ENCODE measurements at regions not wholly inside any gene's neighbourhood (a gene's known extent, or its start where the extent isn't known, plus 50 kb on each side); places are given as distances from the start of the nearest gene placed in this dataset.

DNA sequence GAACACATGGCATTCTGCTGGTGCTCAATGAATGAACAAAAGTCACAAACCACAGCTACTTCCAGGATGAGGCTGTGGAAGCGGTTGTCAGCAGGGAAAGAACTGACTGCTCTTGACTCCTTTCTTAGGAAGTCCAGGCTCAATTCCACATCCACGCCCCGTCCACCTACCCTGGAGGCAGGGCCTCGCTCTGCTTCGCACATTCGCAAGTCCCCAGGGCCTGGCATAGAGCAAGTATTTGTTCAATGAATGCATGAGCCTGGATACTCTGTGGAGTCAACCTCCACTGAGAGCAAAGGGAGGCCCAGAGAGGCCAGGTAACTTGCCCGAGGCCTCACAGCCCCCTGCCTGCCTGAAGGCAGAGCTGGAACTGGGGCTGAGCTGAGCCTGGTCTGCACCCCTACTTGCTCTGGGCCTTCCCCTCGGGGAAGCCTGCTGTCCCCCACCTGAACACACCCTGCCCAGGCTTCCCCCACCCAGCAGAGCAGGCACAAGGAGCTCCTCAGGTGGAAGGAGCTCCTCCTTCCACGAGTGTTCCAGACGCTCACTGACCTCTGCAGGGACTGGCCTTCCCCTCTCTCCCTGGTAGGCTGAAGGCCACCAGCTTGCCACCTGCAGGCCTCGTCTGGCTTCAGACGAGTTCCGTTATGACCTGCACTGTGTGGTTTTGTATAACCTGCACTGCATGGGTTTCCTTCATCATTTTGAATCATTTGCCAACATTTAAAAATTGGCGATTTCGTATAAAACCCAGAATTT is 119.3 kb upstream of the PTPN1 start:
- no peak for DNase-seq (ENCODE audit: low read depth in 2 of 2)

DNA sequence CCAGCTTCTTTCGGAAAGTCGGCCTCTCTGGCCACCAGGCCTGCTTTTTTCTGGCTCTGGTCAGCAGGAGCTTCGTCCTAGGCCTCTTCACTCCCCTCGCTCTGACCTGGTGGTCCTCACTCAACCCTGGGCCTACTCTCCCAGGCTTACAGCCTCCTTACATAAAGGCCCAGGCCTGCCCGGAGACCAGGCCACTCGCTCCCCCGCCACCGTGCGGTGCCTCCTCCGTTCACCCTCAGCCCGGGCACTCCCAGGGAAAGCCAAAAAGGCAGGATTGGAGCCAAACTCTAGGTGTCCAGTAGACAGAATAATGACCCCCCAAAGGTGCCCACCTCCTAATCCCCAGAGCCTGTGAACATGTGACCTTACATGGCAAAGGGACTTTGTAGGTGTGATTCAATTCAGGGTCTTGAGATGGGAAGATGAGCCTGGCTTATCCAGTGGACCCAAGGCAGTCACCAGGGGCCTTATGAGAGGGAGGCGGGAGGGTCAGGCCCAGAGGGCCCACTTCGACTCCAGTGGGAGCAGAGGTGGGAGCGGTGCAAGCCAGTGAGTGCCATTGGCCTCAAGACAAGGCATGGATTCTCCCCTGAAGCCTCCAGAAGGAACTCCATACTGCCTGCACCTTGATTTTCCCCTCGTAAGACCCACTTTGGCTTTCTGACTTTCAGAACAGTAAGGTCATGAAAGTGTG is 118.6 kb upstream of the PTPN1 start:
- no peak for DNase-seq (ENCODE audit: low read depth in 2 of 2)

DNA sequence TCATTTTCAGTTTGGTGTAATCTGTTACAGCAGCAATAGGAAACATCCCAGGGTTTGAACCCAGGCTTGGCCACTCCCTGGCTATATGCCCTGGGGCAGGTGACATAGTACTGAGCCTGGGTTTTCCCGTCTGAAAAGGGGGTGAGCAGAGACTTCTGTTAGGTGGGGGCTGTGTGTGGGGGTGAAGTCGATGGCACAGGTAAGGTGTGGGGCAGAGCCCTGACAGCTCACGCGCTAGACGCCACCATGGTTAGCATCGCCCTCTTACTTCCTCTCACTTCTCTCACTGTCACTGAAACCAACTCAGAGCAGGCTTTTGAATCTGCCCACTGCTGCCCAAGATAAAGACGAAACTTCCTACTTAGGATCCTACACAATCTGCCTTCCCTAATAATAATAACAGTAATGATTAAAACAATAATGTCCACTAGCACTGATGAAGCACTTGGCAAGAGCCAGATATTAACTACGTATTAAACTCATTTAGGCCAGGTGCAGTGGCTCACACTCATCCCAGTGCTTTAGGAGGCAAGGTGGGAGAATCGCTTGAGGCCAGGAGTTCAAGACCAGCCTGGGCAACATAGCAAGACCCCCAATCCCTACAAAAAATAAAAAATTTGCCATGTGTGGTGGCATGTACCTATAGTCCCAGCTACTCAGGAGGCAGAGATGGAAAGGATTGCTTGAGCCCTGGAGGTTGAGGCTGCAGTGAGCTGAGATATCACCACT is 117.9 kb upstream of the PTPN1 start:
- DNase-seq (ENCODE audit: low read depth in 2 of 2) = no peak

DNA sequence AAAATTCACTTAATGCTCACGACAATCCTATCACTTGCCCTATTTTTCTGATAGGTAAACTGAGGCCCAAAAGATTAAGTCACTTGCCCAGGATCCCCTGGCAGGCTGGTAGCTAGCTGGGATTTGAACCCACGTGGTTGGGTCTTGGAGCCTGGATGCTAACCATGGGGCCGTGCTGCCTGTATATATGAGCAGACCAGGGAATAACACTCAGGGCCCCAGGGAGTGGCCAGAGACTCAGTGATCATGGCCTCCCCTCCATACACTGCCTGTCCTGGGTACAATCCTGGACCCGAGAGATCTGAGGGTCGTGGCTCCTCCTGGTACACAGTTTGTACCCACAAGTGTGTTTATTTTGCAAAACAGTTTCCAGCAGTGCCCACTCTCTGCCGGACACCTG is 116.9 kb upstream of the PTPN1 start:
- DNase-seq (ENCODE audit: low read depth in 2 of 2) = no peak

DNA sequence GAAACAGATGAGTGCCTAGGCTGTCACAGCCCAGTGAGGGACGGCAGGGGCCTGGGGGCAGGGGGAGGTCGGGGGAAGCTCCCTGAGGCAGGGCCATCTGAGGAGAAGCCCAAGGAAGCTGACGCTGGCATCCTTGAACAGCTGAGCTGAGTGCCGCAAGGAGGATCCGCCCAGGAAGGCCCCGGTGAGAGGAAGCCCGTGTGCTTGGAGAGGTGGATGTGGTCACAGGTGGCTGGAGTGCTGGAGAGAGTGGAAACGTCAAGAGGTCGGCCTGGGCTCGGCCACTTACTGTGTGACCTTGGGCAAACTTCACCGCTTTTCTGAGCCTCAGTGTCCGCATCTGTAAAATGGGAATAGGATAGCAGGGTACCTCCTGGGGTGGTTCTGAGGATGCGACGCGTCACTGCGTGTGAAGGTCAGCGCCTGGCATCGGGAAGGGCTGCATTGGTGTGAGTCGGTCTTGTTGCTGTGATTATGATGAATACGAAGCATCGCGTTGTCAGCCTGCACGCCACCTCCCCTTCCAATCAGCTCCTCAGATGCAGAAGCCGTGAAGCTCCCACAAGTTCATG is 116.1 kb upstream of the PTPN1 start:
- no peak for DNase-seq (ENCODE audit: low read depth in 2 of 2)

DNA sequence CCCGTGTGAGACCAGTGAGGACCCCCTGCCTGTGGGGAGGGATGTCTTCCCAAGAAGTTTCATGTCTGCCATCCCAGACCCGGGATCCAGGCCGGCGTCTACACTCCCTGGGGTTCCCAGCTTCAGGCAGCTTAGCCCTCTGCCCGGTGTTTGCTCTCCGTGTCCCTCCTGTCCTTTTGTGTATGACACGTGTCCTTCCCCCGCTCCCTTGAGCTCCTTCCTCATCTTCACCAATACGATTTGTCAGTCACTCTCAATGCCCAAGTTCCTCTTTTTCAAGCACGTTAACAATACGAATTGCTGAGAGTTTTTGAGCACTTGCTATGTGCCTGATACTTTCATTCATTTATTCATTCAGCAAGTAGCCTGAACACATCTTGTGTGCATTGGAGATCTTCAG is 115.6 kb upstream of the PTPN1 start:
- no peak for DNase-seq (ENCODE audit: low read depth in 2 of 2)

DNA sequence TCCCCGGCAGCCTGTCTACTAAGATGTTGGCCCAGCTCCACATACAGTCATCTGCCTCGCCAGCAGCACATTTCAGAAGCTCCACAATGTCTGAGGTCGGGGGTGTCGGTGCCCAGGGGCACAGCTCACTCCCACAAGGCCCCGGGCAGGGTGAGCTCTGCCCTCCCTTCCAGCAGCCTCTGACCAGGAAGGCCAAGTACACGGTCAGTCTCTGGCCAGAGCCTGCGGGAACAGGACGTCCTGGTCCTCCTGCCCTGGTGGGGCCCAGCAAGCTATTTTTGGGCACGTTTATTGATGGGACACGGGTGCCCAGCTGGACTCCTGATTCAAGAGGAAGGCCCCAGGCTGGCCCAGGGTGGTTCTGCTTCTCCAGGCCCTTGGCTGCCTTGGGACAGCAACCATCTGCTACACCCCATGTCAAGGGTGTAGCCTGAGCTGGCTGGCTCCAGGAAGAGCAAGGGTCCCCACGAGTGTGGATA is 114.9 kb upstream of the PTPN1 start:
- no peak for DNase-seq (ENCODE audit: low read depth in 2 of 2)

DNA sequence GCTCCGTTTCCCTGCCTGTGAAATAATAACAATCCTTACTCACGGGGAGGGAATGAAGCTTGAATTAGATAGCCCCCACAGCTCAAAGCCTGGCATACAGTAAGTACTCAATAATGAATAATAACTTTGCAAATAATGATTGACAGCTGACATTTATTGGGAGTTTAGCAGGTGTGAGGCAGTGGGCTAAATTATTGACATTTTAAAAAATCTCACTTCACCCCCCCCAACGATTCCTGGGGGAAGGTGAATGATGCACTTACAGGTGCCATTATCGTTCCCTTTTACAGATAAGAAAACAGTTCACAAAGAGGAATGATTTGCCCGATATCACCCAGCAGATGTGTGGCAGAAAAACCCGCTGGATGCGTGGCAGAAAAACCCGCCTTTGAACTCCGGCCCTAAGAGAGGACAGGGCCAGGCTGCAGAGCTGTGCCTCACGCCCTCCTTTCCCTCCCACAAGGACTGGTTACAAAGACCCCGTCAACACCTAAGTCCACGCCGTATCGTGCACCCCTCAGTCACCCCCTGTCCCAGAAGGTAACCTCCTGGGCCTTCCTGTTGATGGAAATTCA is 114.2 kb upstream of the PTPN1 start:
- DNase-seq (ENCODE audit: low read depth in 2 of 2) = no peak

DNA sequence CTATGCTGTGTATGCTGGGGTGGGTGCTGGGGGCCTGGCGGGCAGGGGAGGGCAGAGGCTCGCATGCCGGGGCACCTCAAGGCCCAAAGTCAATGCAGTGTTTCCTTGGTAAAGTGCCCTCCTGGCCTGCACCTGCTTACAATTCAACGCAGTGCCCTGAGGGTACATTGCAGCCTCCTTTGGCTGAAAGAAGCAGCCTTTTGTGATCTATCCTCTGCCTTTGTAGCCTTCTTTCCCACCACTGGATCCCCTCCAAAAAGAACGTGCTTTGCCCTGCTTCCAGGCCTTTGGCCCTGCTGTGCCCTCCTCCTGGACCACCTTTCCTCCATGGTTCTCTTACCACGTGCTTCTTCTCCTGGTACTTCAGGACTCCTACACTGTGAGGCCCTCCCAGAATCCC is 113.6 kb upstream of the PTPN1 start:
- DNase-seq (ENCODE audit: low read depth in 2 of 2) = no peak

DNA sequence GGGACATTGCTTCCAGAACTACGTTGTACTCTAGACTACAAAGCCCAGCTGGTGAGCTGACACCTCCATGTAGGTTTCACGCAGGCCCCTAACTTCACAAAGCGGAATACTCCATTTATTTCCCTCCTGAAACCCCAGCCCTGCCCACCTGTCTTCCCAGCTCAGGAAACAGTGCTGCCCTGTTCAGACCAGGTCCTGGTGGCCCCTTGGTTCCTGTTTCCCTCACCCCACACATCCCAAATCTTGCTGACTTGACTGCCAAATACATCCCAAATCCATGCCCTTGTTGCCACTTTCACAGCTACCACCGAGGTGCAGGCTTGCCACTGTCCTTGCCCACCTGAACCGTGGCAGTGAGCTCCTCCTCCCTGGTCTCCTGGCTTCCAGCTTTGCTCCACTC is 113.1 kb upstream of the PTPN1 start:
- DNase-seq (ENCODE audit: low read depth in 2 of 2) = no peak

DNA sequence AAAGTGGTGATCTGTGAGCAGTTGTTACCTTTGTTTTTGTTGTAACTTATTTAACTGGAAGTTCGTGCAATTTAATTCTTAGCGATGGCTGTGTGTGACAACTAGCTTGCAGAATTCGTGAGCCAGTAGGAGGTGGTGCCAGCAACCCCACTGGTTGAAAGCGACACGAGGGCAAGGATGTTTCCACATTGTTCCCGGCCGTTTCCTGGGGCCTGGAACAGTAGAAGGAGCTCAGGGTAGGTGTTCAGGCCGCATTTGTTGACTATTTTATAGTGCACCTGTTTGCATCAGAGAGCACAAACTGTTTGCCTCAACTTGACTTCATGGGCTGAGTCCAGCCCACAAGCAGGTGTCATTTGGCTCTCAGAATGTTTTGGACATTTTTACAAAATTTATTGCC is 112.1 kb upstream of the PTPN1 start:
- DNase-seq (ENCODE audit: low read depth in 2 of 2) = no peak

DNA sequence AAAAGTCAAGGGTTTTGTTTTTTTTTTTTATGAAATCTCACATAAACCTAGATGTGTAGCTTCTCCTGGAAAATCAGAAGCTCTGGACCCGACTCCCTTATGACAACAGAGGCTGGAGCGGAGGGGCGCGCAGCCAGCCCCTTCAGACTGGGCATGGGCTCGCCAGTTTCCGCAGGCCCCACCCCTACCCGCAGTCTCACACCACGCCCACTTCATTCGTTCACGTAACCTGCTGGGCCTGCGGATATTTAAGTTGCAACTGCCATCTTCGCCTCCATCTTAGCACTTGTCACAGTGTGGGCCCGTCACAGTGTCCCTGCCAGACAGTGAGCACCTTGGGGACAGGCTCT is 111.7 kb upstream of the PTPN1 start:
- no peak for DNase-seq (ENCODE audit: low read depth in 2 of 2)

DNA sequence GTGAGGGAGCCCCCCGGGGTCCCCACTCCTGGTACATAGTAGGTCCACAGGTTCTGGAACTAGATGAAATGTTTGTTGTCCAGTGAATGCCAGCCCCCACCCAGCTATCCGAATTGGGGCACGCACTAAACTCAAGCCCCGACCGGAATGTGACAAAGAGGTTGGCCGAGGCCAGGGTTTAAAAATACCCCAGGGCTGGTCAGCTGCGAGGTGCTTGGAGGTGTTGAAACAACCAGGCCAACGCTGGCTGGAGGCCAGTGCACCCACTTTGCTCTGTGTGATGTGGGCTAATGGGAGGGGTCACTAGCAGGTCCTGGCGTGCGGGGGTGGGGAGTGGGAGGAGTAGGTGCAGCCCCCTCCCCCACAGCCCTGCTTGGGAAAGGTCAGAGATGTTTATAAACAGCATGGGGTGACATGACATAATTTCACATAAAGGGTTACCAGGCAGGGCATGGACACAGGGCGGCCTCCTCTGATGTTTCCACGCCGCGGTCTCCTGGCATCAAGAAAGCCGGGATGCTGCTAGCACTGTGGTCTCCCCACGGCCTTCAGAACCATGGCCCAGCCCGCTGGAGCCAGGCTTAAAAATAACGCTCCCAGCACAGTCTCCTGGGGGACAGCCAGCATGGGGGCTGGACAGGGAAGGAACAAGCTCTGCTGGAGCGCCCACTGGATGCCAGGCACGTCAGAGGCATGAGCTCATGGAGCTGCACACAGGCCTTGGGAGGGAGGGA is 111.2 kb upstream of the PTPN1 start:
- no peak for DNase-seq (ENCODE audit: low read depth in 2 of 2)

DNA sequence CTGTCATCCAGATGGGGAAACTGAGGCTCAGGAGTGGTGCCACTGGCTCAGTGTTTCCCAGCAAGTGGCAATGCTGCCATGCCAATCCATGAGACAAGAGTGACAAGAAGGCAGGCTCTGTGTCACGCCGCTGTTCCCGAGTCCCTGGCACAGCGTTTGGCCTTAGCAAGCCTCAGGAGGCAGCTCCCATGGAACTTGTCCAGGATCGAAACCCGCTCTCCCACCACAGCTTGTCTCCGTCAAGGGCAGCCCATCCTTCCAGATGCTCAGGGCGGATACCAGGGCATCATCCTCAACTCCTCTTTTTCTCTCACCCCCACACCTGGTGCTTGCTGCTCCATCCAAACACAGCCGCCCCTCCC is 110.6 kb upstream of the PTPN1 start:
- no peak for DNase-seq (ENCODE audit: low read depth in 2 of 2)

DNA sequence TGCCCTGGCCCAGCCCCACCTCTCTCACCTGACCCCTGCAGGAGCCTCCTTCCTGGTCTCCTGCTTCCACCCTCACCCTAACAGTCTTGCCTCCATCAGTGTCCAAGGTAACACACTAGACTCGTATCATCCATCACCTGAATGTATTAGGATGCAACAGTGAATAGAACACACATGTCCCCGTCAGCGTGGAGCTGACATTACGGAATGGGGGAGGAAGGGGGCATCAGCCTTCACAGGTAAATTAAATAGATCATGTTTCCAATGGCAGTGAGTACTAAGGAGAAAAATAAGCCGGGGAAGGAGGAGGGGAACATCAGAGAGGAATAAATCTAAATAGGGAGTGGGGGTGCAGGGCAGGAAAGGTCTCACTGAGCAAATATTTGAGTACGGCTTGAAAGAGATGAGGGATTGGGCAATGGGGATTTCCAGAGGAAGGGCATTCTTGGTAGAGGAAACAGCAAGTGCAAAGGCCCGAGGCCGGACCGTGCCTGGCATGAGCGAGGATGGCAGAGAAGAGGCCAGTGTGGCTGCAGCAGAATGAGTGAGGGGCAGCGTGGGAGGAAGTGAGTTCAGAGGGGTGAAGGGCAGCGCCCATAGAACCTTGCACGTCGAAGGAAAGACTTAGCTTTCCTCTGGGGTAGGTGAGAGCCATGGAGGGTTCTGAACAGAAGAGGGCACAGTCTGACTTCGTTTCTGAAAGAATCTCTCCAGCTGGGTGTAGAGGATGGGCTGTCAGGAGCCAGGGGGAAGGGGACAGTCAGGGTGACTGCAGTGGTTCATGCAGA is 110.1 kb upstream of the PTPN1 start:
- DNase-seq (ENCODE audit: low read depth in 2 of 2) = no peak

DNA sequence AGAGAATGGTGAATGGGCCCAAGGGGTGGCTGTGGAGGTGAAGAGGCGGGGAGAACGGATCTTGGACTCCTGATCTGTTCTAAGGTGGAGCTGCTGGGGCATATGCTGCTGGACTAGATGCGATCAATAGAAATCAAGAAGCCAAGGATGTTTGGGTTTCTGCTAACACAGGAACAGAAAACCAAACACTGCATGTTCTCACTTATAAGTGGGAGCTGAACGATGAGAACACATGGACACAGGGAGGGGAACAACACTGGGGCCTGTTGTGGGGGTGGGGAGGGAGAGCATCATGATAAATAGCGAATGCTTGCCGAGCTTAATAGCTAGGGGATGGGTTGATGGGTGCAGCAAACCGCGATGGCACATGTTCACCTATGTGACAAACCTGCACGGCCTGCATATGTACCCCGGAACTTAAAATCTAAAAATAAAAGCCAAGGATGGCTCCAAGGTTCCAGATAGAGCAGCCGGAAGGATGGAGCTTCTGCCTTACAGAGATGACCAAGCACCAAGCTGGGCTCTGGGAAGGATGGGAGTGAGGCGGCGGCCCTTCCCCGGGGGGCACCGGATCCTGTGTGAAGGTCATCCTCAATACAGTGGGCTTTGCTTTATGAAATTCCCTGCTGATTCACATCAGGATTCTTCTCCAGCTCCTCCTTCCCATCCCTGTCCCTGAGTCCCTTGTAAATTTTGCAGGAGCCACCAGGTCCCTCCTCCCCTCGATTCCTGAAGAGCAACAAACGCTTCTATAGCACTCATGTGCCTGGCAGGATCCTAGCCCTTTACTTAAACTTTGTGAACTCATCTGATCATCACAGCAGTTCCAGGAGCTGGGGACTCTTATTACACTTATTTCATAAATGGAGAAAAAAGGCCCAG is 109.2 kb upstream of the PTPN1 start:
- DNase-seq (ENCODE audit: low read depth in 2 of 2) = no peak

DNA sequence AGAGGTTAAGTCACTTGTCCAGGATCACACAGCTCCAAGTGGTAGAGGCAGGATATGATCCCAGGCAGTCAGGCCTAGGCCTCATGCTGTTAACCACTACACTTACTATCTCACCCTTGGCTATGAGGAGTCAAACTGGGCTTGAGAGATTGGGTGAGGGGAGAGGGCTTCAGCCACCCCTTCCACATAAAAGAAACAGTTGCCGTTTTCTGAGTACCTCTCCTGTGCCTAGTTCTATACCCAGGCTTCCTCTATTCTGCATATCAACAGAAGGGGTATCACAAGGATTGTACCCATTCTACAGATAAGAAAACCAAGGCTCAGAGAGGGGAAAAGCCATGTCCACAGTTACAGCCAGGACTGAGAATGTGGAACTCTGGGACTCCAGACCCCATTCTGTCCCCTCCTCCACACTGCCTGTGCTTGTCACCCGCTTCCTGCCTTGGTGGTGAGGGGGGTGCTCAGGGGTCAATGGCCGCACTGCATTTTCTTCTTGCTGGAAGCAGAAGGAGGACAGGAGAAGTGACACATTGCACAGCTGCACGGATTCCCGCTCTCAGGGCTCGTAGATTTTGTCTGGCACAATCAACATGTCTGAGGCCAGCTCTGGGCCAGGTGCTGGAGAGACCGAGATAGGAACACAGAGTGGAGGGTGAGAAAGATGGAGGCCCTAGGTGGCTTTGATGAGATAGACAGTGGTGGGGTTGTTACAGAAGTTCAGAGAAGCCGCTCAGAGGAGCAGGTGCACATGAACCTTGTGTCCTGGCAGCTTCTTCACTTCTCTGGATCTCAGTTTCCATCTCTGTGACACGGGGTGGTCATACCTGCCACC is 108.4 kb upstream of the PTPN1 start:
- DNase-seq (ENCODE audit: low read depth in 2 of 2) = no peak

DNA sequence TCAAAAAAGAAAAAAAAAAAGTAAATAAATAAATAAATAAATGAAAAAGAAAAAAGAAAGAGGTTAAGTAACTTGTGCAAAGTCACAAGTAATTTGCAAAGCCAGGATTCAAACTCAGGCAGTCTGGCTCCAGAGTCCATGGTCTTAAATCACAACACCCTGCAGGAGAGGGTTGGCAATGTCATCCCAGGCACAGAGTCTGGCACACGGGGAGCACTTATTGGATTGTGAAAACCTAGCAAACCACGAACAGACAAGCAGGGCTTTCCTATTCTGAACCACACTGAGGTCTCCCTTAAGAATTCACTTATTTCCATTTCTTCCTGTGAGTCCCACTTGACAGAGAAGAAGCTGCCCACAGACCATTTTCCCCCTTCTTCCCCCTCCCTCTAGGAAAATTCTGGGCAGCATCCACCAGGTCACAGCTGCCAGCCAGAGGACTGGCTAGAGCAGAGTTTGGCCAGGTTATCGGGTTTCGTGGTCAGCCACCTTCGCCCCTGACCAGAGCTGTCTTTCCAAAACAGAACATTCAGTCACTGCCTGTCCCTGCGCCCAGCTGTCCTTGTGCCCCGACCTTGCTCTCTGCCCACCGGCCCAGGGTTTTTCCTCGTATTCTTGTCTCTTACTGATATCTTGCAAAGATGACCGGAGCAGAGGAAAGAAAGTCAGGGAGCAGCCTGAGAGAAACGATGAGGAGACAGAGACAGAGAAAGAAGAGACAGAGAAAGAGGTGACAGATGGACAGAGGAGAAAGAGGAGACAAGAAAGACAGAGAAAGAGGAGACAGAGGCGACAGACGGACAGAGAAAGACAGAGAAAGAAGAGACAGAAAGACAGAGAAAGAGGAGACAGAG is 106.4 kb upstream of the PTPN1 start:
- DNase-seq (ENCODE audit: low read depth in 2 of 2) = no peak
